Hepatocyte (in vitro differentiated cells): ENCODE measurements at regions not wholly inside any gene's neighbourhood (a gene's known extent, or its start where the extent isn't known, plus 50 kb on each side); places are given as distances from the start of the nearest gene placed in this dataset.

ENCODE experiments used
- DNase-seq: peaks from one replicate; pipeline ENCODE4 v3.0.0-alpha.2; 2016; ENCODE audit warnings: low spot score
- H2AFZ ChIP-seq: fragments of 200-600 bp; sonication (generic); 2 replicates; pipeline ENCODE4 v1.6.0; 2016; ENCODE audit warnings: antibody characterized with exemption, mild to moderate bottlenecking
- H3K27ac ChIP-seq: fragments of 200-600 bp; sonication (generic); 2 replicates; pipeline ENCODE4 v1.5.1; 2016; ENCODE audit warnings: mild to moderate bottlenecking
- H3K27me3 ChIP-seq: fragments of 200-600 bp; sonication (generic); 2 replicates; pipeline ENCODE4 v1.6.1; 2016
- H3K36me3 ChIP-seq: fragments of 200-600 bp; sonication (generic); replicated peaks from 2 replicates; pipeline ENCODE4 v1.5.1; 2016; ENCODE audit warnings: low read depth; ENCODE audit not compliant: insufficient read depth
- H3K4me1 ChIP-seq: fragments of 200-600 bp; sonication (generic); 2 replicates; pipeline ENCODE4 v1.5.1; 2016; ENCODE audit warnings: mild to moderate bottlenecking, moderate library complexity; ENCODE audit not compliant: insufficient read depth
- H3K4me2 ChIP-seq: fragments of 200-600 bp; sonication (generic); 2 replicates; pipeline ENCODE4 v1.6.0; 2016
- H3K4me3 ChIP-seq: fragments of 200-600 bp; sonication (generic); 2 replicates; pipeline ENCODE4 v1.5.1; 2016; ENCODE audit warnings: mild to moderate bottlenecking
- H3K79me2 ChIP-seq: fragments of 200-600 bp; sonication (generic); 2 replicates; pipeline ENCODE4 v1.6.0; 2017; ENCODE audit warnings: mild to moderate bottlenecking
- H3K9me2 ChIP-seq: fragments of 200-600 bp; sonication (generic); replicated peaks from 2 replicates; pipeline ENCODE4 v1.6.0; 2017; ENCODE audit warnings: mild to moderate bottlenecking; ENCODE audit not compliant: insufficient read depth
- H3K9me3 ChIP-seq: fragments of 200-600 bp; sonication (generic); 2 replicates; pipeline ENCODE4 v1.5.1; 2016; ENCODE audit warnings: low read depth, mild to moderate bottlenecking
- H4K20me1 ChIP-seq: fragments of 200-600 bp; sonication (generic); 2 replicates; pipeline ENCODE4 v1.6.0; 2016; ENCODE audit warnings: mild to moderate bottlenecking; ENCODE audit not compliant: insufficient read depth, poor library complexity, severe bottlenecking
- EZH2 ChIP-seq: fragments of 200-600 bp; sonication (generic); IDR thresholded peaks from 2 replicates; pipeline ENCODE4 v1.6.1; 2016; ENCODE audit warnings: antibody characterized with exemption, mild to moderate bottlenecking, borderline replicate concordance
- EZH2phosphoT487 ChIP-seq: fragments of 200-600 bp; sonication (generic); IDR thresholded peaks from one replicate; pipeline ENCODE4 v1.6.1; 2018; ENCODE audit warnings: antibody characterized with exemption, mild to moderate bottlenecking, low read depth, moderate library complexity; ENCODE audit not compliant: unreplicated experiment, severe bottlenecking
- WGBS: methylation state at CpG from one replicate; pipeline ENCODE4 v1.1.6; 2016; ENCODE audit warnings: low lambda C conversion rate; ENCODE audit errors: missing lambda C conversion rate; 5-methylcytosine and 5-hydroxymethylcytosine counted together
- TF ChIP-seq, protein P1 (sequence below): fragments of 200-600 bp; sonication (generic); IDR thresholded peaks from 2 replicates; pipeline ENCODE4 v1.5.1; 2016; ENCODE audit warnings: antibody characterized with exemption, mild to moderate bottlenecking; ENCODE audit not compliant: poor library complexity

GRCh38 chr5:101663543-101663942, 632.5 kb downstream of the SLCO4C1 start:
- peaks cover 3% of the 10 kb centered on the region for H3K4me1 ChIP-seq
- H3K9me3 ChIP-seq = no peaks in the 10 kb centered on the region

GRCh38 chr5:101662263-101662662, 633.8 kb downstream of the SLCO4C1 start:
- Histone ChIP-seq H3K4me3 (no peak overlapping the region), H3K27ac (no peak overlapping the region), H2AFZ (no peak overlapping the region), H3K4me1 (peaks cover 3% of the 10 kb centered on the region), H4K20me1 (no peaks in the 10 kb centered on the region), H3K27me3 (no peaks in the 10 kb centered on the region), H3K9me3 (no peaks in the 10 kb centered on the region), H3K4me2 (no peak overlapping the region), H3K9me2 (no peaks in the 10 kb centered on the region), H3K36me3 (no peaks in the 10 kb centered on the region), H3K79me2 (no peaks in the 10 kb centered on the region)
- DNase-seq = no peak
- TF ChIP-seq, protein P1, sequence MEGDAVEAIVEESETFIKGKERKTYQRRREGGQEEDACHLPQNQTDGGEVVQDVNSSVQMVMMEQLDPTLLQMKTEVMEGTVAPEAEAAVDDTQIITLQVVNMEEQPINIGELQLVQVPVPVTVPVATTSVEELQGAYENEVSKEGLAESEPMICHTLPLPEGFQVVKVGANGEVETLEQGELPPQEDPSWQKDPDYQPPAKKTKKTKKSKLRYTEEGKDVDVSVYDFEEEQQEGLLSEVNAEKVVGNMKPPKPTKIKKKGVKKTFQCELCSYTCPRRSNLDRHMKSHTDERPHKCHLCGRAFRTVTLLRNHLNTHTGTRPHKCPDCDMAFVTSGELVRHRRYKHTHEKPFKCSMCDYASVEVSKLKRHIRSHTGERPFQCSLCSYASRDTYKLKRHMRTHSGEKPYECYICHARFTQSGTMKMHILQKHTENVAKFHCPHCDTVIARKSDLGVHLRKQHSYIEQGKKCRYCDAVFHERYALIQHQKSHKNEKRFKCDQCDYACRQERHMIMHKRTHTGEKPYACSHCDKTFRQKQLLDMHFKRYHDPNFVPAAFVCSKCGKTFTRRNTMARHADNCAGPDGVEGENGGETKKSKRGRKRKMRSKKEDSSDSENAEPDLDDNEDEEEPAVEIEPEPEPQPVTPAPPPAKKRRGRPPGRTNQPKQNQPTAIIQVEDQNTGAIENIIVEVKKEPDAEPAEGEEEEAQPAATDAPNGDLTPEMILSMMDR = no peak
- no peak for TF ChIP-seq EZH2phosphoT487
- TF ChIP-seq EZH2 = no peak

More at GRCh38 chr5:101663543-101663942, 632.5 kb downstream of the SLCO4C1 start:
- H3K27me3 ChIP-seq = no peaks in the 10 kb centered on the region
- DNase-seq = no peak
- no peak overlapping the region for H3K4me3 ChIP-seq
- H3K79me2 ChIP-seq = no peaks in the 10 kb centered on the region
- no peak for TF ChIP-seq EZH2phosphoT487
- TF ChIP-seq, protein P1 = no peak
- TF ChIP-seq EZH2 = no peak
- 67% methylated on average over 2 of the region's 2 CpGs for WGBS
- no peaks in the 10 kb centered on the region for H4K20me1 ChIP-seq
- no peak overlapping the region for H2AFZ ChIP-seq
- no peak overlapping the region for H3K4me2 ChIP-seq
- H3K9me2 ChIP-seq = no peaks in the 10 kb centered on the region
- peak overlapping the region; percentile 52 for H3K27ac ChIP-seq
- H3K36me3 ChIP-seq = no peaks in the 10 kb centered on the region

GRCh38 chr5:101658433-101658832, 637.7 kb downstream of the SLCO4C1 start:
- Histone ChIP-seq H3K4me3 (no peak overlapping the region), H3K79me2 (no peaks in the 10 kb centered on the region), H3K27me3 (no peaks in the 10 kb centered on the region), H3K9me2 (no peaks in the 10 kb centered on the region), H3K4me1 (peaks cover 3% of the 10 kb centered on the region), H4K20me1 (no peaks in the 10 kb centered on the region), H3K4me2 (no peak overlapping the region), H3K27ac (no peak overlapping the region), H3K36me3 (no peaks in the 10 kb centered on the region), H3K9me3 (no peaks in the 10 kb centered on the region), H2AFZ (no peak overlapping the region)
- 80% methylated on average over 7 of the region's 7 CpGs for WGBS
- DNase-seq = no peak
- TF ChIP-seq, protein P1 = no peak
- TF ChIP-seq EZH2phosphoT487 = no peak
- no peak for TF ChIP-seq EZH2

DNA sequence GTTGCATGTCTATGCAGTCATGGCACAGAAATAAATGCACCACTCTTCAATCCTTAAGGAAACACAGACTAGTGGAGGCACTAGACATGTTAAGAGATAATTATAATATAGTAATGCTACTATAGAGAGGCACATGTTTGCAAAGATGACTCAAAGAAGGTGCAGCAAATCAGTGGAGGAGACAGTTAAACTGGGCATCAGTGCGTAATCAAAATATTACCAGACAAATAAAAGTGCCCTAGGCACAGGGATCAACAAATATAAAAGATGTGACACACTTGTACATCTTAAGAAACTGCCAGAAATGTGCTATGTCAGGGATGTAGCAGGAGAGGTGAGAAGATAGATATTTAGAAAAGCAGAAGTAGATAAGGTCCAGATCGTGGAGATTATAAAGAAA, 642.1 kb downstream of the SLCO4C1 start:
- TF ChIP-seq EZH2 (no peak), EZH2phosphoT487 (no peak)
- TF ChIP-seq, protein P1 = no peak
- Histone ChIP-seq H3K9me3 (no peaks in the 10 kb centered on the region), H3K27ac (no peak overlapping the region), H3K4me3 (no peak overlapping the region), H3K9me2 (no peaks in the 10 kb centered on the region), H3K27me3 (no peaks in the 10 kb centered on the region), H3K4me2 (no peak overlapping the region), H2AFZ (no peak overlapping the region), H4K20me1 (no peaks in the 10 kb centered on the region), H3K79me2 (no peaks in the 10 kb centered on the region), H3K4me1 (no peaks in the 10 kb centered on the region), H3K36me3 (no peaks in the 10 kb centered on the region)
- DNase-seq = no peak
- 84% methylated on average over 2 of the region's 2 CpGs for WGBS
